ENCODE measurements at regions not wholly inside any gene's neighbourhood (a gene's known extent, or its start where the extent isn't known, plus 50 kb on each side); places are given as distances from the start of the nearest gene placed in this dataset.

DNA sequence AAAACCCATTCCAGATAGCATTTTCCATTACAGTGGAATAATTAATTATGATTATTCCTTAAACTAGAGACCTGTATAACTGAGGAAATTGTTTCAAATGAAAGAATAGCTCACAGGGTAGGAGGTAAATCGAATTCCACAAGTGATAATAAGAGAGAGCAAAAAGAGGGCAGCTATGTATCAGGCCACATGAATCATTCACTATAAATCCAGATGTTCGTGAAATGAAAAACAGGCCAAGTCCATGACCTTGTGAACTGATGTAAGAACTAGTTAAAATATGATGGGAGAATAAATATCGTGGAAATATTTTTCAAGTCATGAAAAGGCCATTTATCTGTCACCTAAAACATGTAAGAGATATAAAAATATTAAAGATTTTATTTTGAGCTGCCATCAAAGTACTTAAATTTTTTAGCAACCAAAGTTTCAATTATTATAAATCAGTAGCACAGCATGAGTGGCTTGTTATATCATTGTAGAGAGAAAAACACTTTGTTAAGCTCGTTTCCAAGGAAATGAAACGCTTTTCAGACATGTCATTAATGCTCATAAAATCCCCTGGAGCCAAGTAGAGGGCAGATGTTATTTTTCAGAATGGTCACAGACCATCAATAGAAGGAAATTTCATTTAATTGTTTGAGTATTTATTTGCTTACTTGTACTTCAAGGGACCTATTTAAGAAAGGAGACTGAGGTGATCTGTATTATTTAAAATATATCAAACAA lies 120.6 kb upstream of the CDKN3 start:
- in situ Hi-C loops (cut with HindIII; ENCODE audit: low pct_unique_long_range_greater_than_20kb, low sequenced_read_pairs), result no loop called here
- TF ChIP-seq JUND (IDR thresholded peaks at IDR 0.05; ENCODE audit: low read depth), result no peak
- no peak for DNase-seq (ENCODE audit: low read depth in 1 of 2, low spot score in 1 of 2)

DNA sequence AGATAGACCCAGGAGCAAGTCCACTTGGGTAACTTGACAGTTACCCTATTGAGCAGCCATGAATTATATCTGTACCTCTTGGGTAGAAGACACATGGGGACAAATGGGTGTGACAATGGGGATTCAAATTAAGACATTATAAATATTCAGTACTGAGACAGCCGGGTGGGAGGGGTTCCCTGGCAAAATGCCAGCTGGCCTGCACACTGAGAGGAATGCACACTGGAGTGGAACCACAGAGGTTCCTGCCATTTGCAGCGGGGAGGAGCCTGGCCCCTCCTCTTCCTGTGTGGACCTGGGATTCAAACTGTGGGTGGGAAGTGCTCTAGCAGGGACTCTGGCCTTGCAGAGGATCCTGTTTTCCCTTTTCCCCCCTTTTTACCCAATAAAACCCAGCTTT lies 118.7 kb upstream of the CDKN3 start:
- in situ Hi-C loops (cut with HindIII; ENCODE audit: low pct_unique_long_range_greater_than_20kb, low sequenced_read_pairs), result no loop called here
- no peak for DNase-seq (ENCODE audit: low read depth in 1 of 2, low spot score in 1 of 2)
- no peak for TF ChIP-seq JUND (IDR thresholded peaks at IDR 0.05; ENCODE audit: low read depth)

DNA sequence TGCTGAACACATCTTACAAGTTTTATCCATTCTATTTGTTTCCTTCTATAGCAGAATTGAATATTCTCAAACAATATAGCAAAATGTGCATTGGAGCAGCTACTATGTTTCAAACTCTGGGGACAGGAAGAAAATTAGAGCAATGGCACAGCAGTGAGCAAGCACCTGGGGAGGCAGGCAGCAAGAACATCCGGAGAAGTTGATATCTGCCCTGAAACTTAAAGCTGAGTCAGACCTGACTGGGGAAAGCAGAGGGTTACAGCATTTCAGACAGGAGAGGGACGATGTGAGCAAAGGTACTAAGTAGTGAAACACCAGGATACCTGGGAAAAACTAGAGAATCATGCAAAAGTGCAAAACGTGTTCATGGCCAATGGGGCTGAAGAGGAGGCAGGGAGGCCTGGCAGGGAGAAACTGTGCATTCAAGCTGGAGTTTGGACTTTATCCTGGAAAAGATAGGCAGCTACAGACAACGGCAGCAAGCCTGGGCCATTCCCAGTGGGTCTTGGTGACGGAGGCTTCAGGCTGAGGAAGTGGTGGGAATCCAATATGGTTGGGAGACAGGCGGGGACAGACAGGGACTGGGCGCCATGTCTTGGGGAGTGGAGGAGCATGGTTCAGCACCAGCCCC lies 118.0 kb upstream of the CDKN3 start:
- TF ChIP-seq JUND (IDR thresholded peaks at IDR 0.05; ENCODE audit: low read depth), result no peak
- no peak for DNase-seq (ENCODE audit: low read depth in 1 of 2, low spot score in 1 of 2)
- in situ Hi-C loops (cut with HindIII; ENCODE audit: low pct_unique_long_range_greater_than_20kb, low sequenced_read_pairs), result no loop called here

- in situ Hi-C loops (cut with HindIII; ENCODE audit: low pct_unique_long_range_greater_than_20kb, low sequenced_read_pairs), result no loop called here
- TF ChIP-seq JUND (IDR thresholded peaks at IDR 0.05; ENCODE audit: low read depth), result no peak
- no peak for DNase-seq (ENCODE audit: low read depth in 1 of 2, low spot score in 1 of 2)
These were observed 114.0 kb upstream of the CDKN3 start for GRCh38 chr14:54282849-54283248.

DNA sequence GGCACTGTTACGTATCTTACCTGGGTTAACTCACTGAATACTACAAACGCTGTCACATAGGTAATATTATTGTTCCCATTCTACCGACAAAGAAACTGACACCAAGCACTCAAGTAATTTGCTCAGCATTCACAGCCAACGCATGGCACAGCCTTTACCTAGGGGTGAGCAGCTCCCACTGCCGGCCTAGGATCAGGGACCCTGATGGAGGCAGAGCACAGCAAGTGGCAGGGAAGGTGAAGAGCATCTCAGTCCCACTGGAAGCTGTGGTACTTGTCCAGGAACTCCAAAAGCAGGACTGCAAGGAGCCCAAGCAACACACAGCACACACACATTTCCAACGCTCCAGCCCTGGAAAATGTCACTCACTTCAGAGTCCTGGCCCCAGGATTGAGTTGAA lies 111.8 kb upstream of the CDKN3 start:
- no peak for TF ChIP-seq JUND (IDR thresholded peaks at IDR 0.05; ENCODE audit: low read depth)
- in situ Hi-C loops (cut with HindIII; ENCODE audit: low pct_unique_long_range_greater_than_20kb, low sequenced_read_pairs), result no loop called here
- no peak for DNase-seq (ENCODE audit: low read depth in 1 of 2, low spot score in 1 of 2)

GRCh38 chr14:54291491-54292191 lies 105.2 kb upstream of the CDKN3 start:
- no peak for DNase-seq (ENCODE audit: low read depth in 1 of 2, low spot score in 1 of 2)
- TF ChIP-seq JUND (IDR thresholded peaks at IDR 0.05; ENCODE audit: low read depth), result no peak
- in situ Hi-C loops (cut with HindIII; ENCODE audit: low pct_unique_long_range_greater_than_20kb, low sequenced_read_pairs), result no loop called here

- no peak for DNase-seq (ENCODE audit: low read depth in 1 of 2, low spot score in 1 of 2)
- in situ Hi-C loops (cut with HindIII; ENCODE audit: low pct_unique_long_range_greater_than_20kb, low sequenced_read_pairs), result no loop called here
- no peak for TF ChIP-seq JUND (IDR thresholded peaks at IDR 0.05; ENCODE audit: low read depth)
These were observed 102.0 kb upstream of the CDKN3 start for GRCh38 chr14:54294802-54295201.

DNA sequence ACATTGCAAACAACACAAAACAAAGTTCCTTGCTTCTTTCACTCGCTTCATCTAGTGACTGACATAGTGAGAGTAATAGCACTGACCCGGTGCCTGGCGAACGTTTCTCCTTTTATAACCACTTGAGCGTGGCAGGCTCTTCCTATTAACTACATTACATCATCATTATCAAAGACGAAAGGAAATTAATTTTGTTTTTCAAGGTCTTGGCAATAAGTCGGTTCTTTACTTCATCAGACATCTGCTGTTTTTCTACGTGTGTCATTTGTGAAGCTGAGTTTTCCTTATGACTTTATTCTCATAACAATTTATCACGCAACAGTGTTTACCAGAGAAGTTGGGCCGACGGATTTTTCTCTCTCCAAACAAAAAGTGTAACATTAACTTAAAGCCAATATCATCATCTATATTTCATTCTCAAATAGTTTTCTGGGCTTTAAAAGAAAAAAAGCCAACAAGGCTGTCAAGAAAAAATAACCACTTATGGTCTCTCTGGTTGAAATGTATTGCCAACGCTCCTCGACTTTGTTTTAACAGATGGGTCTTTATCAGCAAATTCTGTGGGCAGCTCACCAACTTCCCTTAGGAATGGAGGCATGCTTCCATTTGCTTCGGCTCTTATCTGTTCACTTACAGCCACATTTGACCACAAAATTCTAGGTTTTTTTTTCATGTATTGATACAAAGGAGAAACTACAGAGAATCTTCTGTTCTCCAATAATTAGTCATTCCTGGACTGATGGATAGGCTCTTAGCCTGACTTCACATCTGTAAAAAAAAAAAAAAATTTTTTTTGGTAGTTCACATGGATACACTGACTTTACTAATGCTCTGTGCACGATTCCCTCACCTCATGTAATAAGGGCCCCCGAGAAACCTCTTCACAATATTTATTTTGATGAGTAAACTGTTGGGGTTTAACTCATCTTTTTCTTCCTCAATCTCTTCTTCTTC lies 97.1 kb upstream of the CDKN3 start:
- no peak for DNase-seq (ENCODE audit: low read depth in 1 of 2, low spot score in 1 of 2)
- in situ Hi-C loops (cut with HindIII; ENCODE audit: low pct_unique_long_range_greater_than_20kb, low sequenced_read_pairs), result no loop called here
- no peak for TF ChIP-seq JUND (IDR thresholded peaks at IDR 0.05; ENCODE audit: low read depth)

DNA sequence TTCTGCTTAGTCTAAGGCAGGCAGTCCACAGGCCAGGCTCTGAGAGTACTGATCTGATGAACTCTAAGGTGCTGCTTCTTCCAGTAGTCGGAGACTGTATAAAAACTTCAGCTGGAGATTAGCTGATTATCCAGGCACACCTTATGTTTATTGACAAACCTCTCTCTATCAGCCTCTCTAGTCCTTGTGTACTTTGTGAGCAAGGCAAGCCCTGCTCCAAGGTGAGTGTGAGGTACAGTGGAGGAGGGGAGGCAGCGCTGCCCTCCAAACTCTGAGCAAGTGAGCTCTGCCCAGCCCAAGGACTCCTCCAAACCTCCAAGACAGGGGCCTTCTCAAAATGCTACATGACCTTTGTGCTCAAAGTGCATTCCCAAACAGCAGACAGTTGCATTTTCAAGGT lies 95.9 kb upstream of the CDKN3 start:
- in situ Hi-C loops (cut with HindIII; ENCODE audit: low pct_unique_long_range_greater_than_20kb, low sequenced_read_pairs), result no loop called here
- DNase-seq (ENCODE audit: low read depth in 1 of 2, low spot score in 1 of 2), result no peak
- no peak for TF ChIP-seq JUND (IDR thresholded peaks at IDR 0.05; ENCODE audit: low read depth)

GRCh38 chr14:54301359-54301758 lies 95.4 kb upstream of the CDKN3 start:
- in situ Hi-C loops (cut with HindIII; ENCODE audit: low pct_unique_long_range_greater_than_20kb, low sequenced_read_pairs), result no loop called here
- no peak for TF ChIP-seq JUND (IDR thresholded peaks at IDR 0.05; ENCODE audit: low read depth)
- DNase-seq (ENCODE audit: low read depth in 1 of 2, low spot score in 1 of 2), result no peak

DNA sequence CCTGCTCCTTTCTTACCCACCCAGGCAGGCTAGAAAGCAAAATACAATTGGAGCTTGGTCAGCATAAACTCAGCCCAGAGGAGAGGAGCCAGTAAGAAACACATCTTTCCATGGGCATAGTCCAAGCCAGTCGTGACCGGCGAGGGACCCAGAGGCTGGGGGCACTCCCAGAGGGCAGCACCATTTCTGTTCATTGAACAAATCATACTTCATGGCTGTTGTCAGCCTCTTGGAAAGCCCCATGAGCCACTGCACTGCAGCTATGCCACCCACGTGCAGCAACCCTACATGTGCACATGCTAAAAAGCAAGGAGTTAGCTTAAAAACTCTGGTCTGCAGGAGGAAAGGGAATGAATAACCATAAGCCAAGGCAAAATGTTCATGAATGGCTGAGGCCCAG lies 90.0 kb upstream of the CDKN3 start:
- no peak for DNase-seq (ENCODE audit: low read depth in 1 of 2, low spot score in 1 of 2)
- TF ChIP-seq JUND (IDR thresholded peaks at IDR 0.05; ENCODE audit: low read depth), result no peak
- in situ Hi-C loops (cut with HindIII; ENCODE audit: low pct_unique_long_range_greater_than_20kb, low sequenced_read_pairs), result no loop called here

GRCh38 chr14:54309615-54310014 lies 87.2 kb upstream of the CDKN3 start:
- DNase-seq (ENCODE audit: low read depth in 1 of 2, low spot score in 1 of 2), result no peak
- in situ Hi-C loops (cut with HindIII; ENCODE audit: low pct_unique_long_range_greater_than_20kb, low sequenced_read_pairs), result no loop called here

More at GRCh38 chr14:54309615-54310014, 87.2 kb upstream of the CDKN3 start:
- no peak for TF ChIP-seq JUND (IDR thresholded peaks at IDR 0.05; ENCODE audit: low read depth)

Data from T47D (cell line).